GM21786 (cell line): ENCODE measurements at regions not wholly inside any gene's neighbourhood (a gene's known extent, or its start where the extent isn't known, plus 50 kb on each side); places are given as distances from the start of the nearest gene placed in this dataset.
"Not testable (repeated sequence)": the region's sequence is repeated elsewhere in the genome, so short reads cannot be mapped to it uniquely, and the experiment has no call there.

Experiments used
- ATAC-seq: cut with Tn5 transposase; IDR thresholded peaks from one replicate; pipeline ENCODE4 v1.9.1; 2021; ENCODE audit not compliant: unreplicated experiment

DNA sequence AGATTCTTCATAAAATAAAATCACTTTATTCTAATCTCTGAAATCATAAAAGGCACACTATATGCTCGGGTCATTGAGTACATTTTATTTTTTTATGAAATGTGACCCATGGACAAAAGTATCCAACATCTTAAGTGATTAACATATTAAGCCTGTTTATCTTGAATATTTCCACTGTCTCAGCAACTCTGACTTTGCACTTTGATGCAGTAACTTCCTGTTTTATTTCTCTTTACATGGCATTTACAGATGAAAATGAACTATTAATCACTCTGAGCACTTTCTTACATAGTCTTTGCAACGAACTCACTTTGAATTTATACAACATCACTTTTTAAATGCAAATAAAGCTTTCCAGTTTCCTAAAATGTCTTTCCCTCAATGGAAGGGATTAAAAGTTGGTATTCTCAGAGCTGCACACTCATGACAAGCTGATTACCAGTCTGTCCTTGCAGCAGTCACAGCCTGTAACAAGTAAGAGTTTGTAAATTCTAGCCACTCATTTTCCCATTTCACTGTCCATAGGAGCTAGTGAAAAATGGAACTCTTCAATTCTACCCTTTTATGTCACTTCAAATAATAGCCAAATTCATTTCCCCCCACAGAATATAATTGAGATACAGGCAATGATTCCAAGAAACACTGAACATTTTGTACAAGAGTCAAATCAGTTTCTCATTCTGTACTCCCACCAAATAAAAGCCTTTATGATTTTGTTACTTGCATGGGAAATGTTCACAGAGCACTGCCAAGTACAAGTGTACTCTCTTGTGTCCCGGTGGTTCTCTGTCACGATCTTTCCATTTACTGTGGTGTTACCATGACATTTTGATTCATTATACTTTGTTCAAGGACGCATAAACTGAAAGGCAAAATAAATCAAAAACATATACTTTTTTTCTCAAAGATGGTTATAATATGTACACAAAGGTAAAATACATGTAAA, 1968.9 kb downstream of the PCDH9 start:
- no peak for ATAC-seq

GRCh38 chr13:65240773-65241172, 1989.4 kb downstream of the PCDH9 start:
- ATAC-seq: no peak

DNA sequence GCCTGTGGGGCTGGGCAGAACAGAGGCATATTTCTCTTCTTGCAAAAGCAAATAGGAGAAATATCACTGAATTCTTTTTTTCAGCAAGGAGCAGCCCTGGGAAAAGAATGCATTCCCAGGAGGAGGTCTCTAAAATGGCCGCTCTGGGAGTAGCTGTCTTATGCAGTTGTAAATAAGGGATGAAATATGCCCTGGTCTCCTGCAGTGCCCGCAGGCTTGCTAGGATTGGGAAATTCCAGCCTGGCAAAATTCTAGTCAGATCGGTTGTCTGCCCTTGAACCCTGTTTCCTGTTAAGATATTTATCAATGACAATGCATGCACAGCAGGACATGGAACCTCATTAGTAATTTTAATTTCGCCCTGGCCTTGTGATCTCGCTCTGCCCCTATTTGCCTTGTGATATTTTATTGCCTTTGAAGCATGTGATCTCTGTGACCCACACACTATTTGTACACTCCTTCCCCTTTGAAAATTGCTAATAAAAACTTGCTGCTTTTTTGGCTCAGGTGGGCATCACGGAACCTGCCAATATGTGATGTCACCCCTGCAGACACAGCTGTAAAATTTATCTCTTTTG, 1993.2 kb downstream of the PCDH9 start:
- no peak for ATAC-seq

GRCh38 chr13:65217471-65217995, 2012.6 kb downstream of the PCDH9 start:
- no peak for ATAC-seq

DNA sequence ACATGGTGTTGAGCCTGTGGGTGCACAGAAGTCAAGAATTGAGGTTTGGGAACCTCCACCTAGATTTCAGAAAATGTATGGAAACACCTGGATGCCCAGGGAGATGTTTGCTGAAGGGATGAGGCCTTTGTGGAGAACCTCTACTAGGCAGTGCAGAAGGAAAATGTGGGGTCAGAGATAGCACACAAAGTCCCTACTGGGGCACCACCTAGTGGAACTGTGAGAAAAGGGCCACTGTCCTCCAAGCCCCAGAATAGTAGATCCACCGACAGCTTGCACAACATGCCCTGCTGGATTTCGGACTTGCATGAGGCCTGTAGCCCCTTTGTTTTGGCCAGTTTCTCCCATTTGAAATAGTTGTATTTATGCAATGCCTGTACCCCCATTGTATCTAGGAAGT, 2027.3 kb downstream of the PCDH9 start:
- ATAC-seq: not testable (repeated sequence)

GRCh38 chr13:65188721-65189120, 2041.4 kb downstream of the PCDH9 start:
- no peak for ATAC-seq

- no peak for ATAC-seq
Observed at GRCh38 chr13:65168026-65168425, 2062.1 kb downstream of the PCDH9 start.

DNA sequence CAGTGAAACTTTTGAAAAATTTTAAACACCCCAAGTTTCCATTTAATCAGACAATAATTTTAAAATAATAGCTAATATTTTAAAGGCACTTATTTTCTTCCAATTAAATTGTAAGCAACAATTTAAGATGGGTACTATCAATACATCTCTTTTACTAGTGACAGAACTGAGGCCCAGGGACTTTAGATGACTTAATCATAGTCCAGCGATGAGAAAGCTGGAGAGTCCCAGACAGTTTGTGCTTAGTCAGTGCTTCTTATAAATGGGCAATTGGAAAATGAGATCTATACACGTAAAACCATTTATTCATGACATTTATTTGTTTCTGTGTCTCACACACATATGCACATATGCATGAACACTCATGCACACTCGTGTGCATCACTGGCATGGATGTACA, 2063.5 kb downstream of the PCDH9 start:
- no peak for ATAC-seq

- no peak for ATAC-seq
Observed at GRCh38 chr13:65159803-65160202, 2070.3 kb downstream of the PCDH9 start.

GRCh38 chr13:65155861-65156260, 2074.3 kb downstream of the PCDH9 start:
- ATAC-seq: no peak

GRCh38 chr13:65154661-65155447, 2075.3 kb downstream of the PCDH9 start:
- no peak for ATAC-seq

- no peak for ATAC-seq
Observed at GRCh38 chr13:65149687-65150086, 2080.4 kb downstream of the PCDH9 start.

DNA sequence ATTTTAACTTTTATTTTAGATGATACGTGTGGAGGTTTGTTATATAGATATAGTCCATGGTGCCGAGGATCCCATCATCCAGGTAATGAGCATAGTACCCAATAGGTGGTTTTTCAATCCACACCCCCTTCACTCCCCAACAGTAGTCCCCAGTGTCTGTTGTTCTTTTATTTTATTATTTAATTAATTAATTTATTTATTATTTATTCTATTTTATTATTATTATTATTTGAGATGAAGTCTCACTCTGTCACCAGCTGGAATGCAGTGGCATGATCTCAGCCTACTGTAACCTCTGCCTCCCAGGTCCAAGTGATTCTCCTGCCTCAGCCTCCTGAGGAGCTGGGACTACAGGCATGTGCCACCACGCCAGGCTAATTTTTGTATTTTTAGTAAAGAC, 2086.2 kb downstream of the PCDH9 start:
- no peak for ATAC-seq

GRCh38 chr13:65133094-65133493, 2097.0 kb downstream of the PCDH9 start:
- ATAC-seq: no peak

DNA sequence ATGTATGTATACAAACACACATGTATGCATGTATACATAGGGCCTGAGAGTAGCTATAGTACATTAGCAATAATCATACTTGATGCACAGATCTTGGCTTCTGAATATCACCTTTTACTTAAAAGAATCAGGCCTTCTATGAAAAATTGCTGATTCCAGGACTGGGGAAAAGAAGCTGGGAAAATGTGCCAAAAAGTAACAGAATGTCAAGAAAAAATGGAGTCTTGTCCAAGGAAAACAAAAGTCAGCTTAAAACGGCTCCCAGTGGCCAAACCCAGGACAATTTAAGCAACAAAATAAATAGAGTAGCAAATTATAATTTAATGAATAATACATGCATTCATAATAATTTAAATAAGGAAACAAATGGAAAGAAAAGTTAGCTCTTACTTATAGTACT, 2104.9 kb downstream of the PCDH9 start:
- ATAC-seq: no peak

GRCh38 chr13:65112531-65112941, 2117.6 kb downstream of the PCDH9 start:
- ATAC-seq: no peak

GRCh38 chr13:65112123-65112522, 2118.0 kb downstream of the PCDH9 start:
- ATAC-seq: no peak

DNA sequence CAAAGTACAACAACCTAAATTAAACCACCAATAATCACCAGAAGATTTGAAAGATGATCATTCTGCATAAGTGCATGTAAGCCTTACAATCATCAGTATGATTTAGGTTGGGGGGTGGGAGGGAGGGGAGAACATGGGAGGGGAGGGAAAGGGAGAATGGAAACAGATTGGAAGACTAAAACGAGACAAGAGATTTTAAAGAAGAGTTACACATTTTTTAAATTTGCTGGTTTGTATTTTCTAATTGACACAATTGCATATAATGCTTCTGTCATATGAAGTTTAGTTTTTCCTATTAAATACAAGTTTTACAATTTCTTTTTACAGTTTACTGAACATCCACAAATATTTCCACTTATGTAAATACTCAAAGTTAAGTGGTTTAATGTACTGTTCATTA, 2118.9 kb downstream of the PCDH9 start:
- ATAC-seq: no peak

DNA sequence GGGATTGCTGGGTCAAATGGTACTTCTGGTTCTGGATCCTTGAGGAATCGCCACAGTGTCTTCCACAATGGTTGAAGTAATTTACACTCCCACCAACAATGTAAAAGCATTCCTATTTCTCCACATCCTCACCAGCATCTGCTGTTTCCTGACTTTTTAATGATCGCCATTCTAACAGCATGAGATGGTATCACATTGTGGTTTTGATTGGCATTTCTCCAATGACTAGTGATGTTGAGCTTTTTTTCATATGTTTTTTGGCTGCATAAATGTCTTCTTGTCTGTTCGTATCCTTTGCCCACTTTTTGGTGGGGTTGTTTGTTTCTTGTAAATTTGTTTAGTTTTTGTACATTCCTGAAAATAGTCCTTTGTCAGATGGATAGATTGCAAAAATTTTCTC, 2125.7 kb downstream of the PCDH9 start:
- ATAC-seq: not testable (repeated sequence)

GRCh38 chr13:65103351-65103750, 2126.8 kb downstream of the PCDH9 start:
- no peak for ATAC-seq
